Activated T-helper 2 cell treated with anti-CD3 and anti-CD28 coated beads, Interferon-gamma antibody, Interleukin-2, Interleukin-4, amounts not matched to agents 10 μg/mL and 5 μg/mL and 100 μg/mL, durations not matched to agents 14 hours and 24 hours and 36 hours (primary cell): ENCODE measurements at regions not wholly inside any gene's neighbourhood (a gene's known extent, or its start where the extent isn't known, plus 50 kb on each side); places are given as distances from the start of the nearest gene placed in this dataset.

Experiments used
- DNase-seq: peaks from one replicate; pipeline ENCODE4 v3.0.0; 2021; ENCODE audit warnings: low spot score
- H3K27ac Mint-ChIP-seq: one replicate; pipeline ENCODE4 v1.8.0; 2021; ENCODE audit warnings: mixed read lengths
- H3K27me3 Mint-ChIP-seq: one replicate; pipeline ENCODE4 v1.8.0; 2021; ENCODE audit warnings: low read depth, mixed read lengths
- H3K36me3 Mint-ChIP-seq: one replicate; pipeline ENCODE4 v1.8.0; 2021; ENCODE audit warnings: low read depth, mixed read lengths
- H3K4me1 Mint-ChIP-seq: one replicate; pipeline ENCODE4 v1.8.0; 2021; ENCODE audit warnings: low read depth, mixed read lengths
- H3K4me3 Mint-ChIP-seq: one replicate; pipeline ENCODE4 v1.8.0; 2021; ENCODE audit warnings: low read depth, mild to moderate bottlenecking, moderate library complexity, mixed read lengths
- H3K9me3 Mint-ChIP-seq: one replicate; pipeline ENCODE4 v1.8.0; 2021; ENCODE audit warnings: mixed read lengths
- intact Hi-C: fragments of 100-400 bp; cut with micrococcal nuclease; formaldehyde crosslinking; loops from one replicate; pipeline ENCODE4 v1.15.1; 2023

GRCh38 chr1:222865718-222866117 is 50.9 kb downstream of the DISP1 start:
- no peaks in the 10 kb centered on the region for H3K9me3 Mint-ChIP-seq
- peaks cover 3% of the 10 kb centered on the region for H3K4me1 Mint-ChIP-seq
- no peaks in the 10 kb centered on the region for H3K36me3 Mint-ChIP-seq
- H3K27me3 Mint-ChIP-seq: no peaks in the 10 kb centered on the region
- no peak overlapping the region for H3K27ac Mint-ChIP-seq
- H3K4me3 Mint-ChIP-seq: no peak overlapping the region
- intact Hi-C loops: no loop called here
- DNase-seq: no peak

- intact Hi-C loops: no loop called here
- H3K4me1 Mint-ChIP-seq: no peaks in the 10 kb centered on the region
- H3K27me3 Mint-ChIP-seq: no peaks in the 10 kb centered on the region
- no peak overlapping the region for H3K4me3 Mint-ChIP-seq
- H3K27ac Mint-ChIP-seq: no peak overlapping the region
- DNase-seq: no peak
- H3K36me3 Mint-ChIP-seq: no peaks in the 10 kb centered on the region
- H3K9me3 Mint-ChIP-seq: no peaks in the 10 kb centered on the region
Measured at GRCh38 chr1:222867316-222867715, 52.5 kb downstream of the DISP1 start.

- no peaks in the 10 kb centered on the region for H3K27me3 Mint-ChIP-seq
- no peak for DNase-seq
- H3K9me3 Mint-ChIP-seq: peaks cover 12% of the 10 kb centered on the region
- no peak overlapping the region for H3K27ac Mint-ChIP-seq
- H3K36me3 Mint-ChIP-seq: peaks cover 4% of the 10 kb centered on the region
- intact Hi-C loops: no loop called here
- no peak overlapping the region for H3K4me3 Mint-ChIP-seq
- H3K4me1 Mint-ChIP-seq: peaks cover 11% of the 10 kb centered on the region
Measured at GRCh38 chr1:222876182-222876581, 61.3 kb downstream of the DISP1 start.

GRCh38 chr1:222877854-222878253 is 63.0 kb downstream of the DISP1 start:
- intact Hi-C loops: no loop called here
- H3K4me3 Mint-ChIP-seq: no peak overlapping the region
- H3K27ac Mint-ChIP-seq: no peak overlapping the region
- no peak for DNase-seq
- peaks cover 11% of the 10 kb centered on the region for H3K4me1 Mint-ChIP-seq
- H3K27me3 Mint-ChIP-seq: no peaks in the 10 kb centered on the region
- H3K36me3 Mint-ChIP-seq: peaks cover 4% of the 10 kb centered on the region
- peaks cover 12% of the 10 kb centered on the region for H3K9me3 Mint-ChIP-seq

GRCh38 chr1:222880587-222880986 is 65.7 kb downstream of the DISP1 start:
- intact Hi-C loops: loop anchor here (2.0 to 10.0 kb wide), 2 partner anchors 16 to 226 kb away; no protein-coding TSS in a partner anchor
- peaks cover 4% of the 10 kb centered on the region for H3K9me3 Mint-ChIP-seq
- no peak overlapping the region for H3K27ac Mint-ChIP-seq

GRCh38 chr1:222886194-222886854 is 71.5 kb downstream of the DISP1 start:
- DNase-seq: no peak
- H3K27ac Mint-ChIP-seq: no peak overlapping the region
- intact Hi-C loops: loop anchor here (10.0 kb wide), 1 partner anchor 232 kb away; no protein-coding TSS in a partner anchor
- no peak overlapping the region for H3K4me3 Mint-ChIP-seq
- no peaks in the 10 kb centered on the region for H3K36me3 Mint-ChIP-seq
- no peaks in the 10 kb centered on the region for H3K27me3 Mint-ChIP-seq
- H3K9me3 Mint-ChIP-seq: no peaks in the 10 kb centered on the region
- H3K4me1 Mint-ChIP-seq: peaks cover 6% of the 10 kb centered on the region

More at GRCh38 chr1:222880587-222880986, 65.7 kb downstream of the DISP1 start:
- H3K4me3 Mint-ChIP-seq: no peak overlapping the region
- no peaks in the 10 kb centered on the region for H3K27me3 Mint-ChIP-seq
- H3K4me1 Mint-ChIP-seq: peaks cover 11% of the 10 kb centered on the region
- H3K36me3 Mint-ChIP-seq: no peaks in the 10 kb centered on the region
- no peak for DNase-seq

- DNase-seq: no peak
- Mint-ChIP-seq H3K27me3 (no peaks in the 10 kb centered on the region), H3K4me3 (no peak overlapping the region), H3K27ac (no peak overlapping the region), H3K9me3 (no peaks in the 10 kb centered on the region), H3K4me1 (peaks cover 6% of the 10 kb centered on the region), H3K36me3 (no peaks in the 10 kb centered on the region)
- intact Hi-C loops: loop anchor here (10.0 kb wide), 1 partner anchor 232 kb away; no protein-coding TSS in a partner anchor
Measured at GRCh38 chr1:222886878-222887351, 72.1 kb downstream of the DISP1 start.

- no peaks in the 10 kb centered on the region for H3K9me3 Mint-ChIP-seq
- H3K36me3 Mint-ChIP-seq: no peaks in the 10 kb centered on the region
- intact Hi-C loops: loop anchor here (10.0 kb wide), 1 partner anchor 235 kb away; no protein-coding TSS in a partner anchor
- no peak overlapping the region for H3K27ac Mint-ChIP-seq
- DNase-seq: no peak
- H3K27me3 Mint-ChIP-seq: no peaks in the 10 kb centered on the region
- H3K4me1 Mint-ChIP-seq: peaks cover 6% of the 10 kb centered on the region
- no peak overlapping the region for H3K4me3 Mint-ChIP-seq
Measured at GRCh38 chr1:222889440-222889839, 74.6 kb downstream of the DISP1 start.

GRCh38 chr1:222890716-222891115 is 75.9 kb downstream of the DISP1 start:
- Mint-ChIP-seq H3K36me3 (no peaks in the 10 kb centered on the region), H3K27ac (no peak overlapping the region), H3K27me3 (no peaks in the 10 kb centered on the region), H3K4me1 (peaks cover 6% of the 10 kb centered on the region), H3K9me3 (no peaks in the 10 kb centered on the region), H3K4me3 (no peak overlapping the region)
- DNase-seq: no peak
- intact Hi-C loops: no loop called here

GRCh38 chr1:222891578-222891977 is 76.7 kb downstream of the DISP1 start:
- no peaks in the 10 kb centered on the region for H3K9me3 Mint-ChIP-seq
- no peak overlapping the region for H3K27ac Mint-ChIP-seq
- no peaks in the 10 kb centered on the region for H3K27me3 Mint-ChIP-seq
- H3K4me1 Mint-ChIP-seq: peaks cover 5% of the 10 kb centered on the region
- no peak for DNase-seq
- intact Hi-C loops: no loop called here
- no peak overlapping the region for H3K4me3 Mint-ChIP-seq
- no peaks in the 10 kb centered on the region for H3K36me3 Mint-ChIP-seq

- H3K4me1 Mint-ChIP-seq: peaks cover 8% of the 10 kb centered on the region
- H3K27me3 Mint-ChIP-seq: no peaks in the 10 kb centered on the region
- no peak overlapping the region for H3K4me3 Mint-ChIP-seq
- intact Hi-C loops: no loop called here
- no peak for DNase-seq
- H3K9me3 Mint-ChIP-seq: no peaks in the 10 kb centered on the region
- H3K36me3 Mint-ChIP-seq: no peaks in the 10 kb centered on the region
- H3K27ac Mint-ChIP-seq: no peak overlapping the region
Measured at GRCh38 chr1:222892137-222892769, 77.4 kb downstream of the DISP1 start.

- Mint-ChIP-seq H3K9me3 (no peaks in the 10 kb centered on the region), H3K36me3 (no peaks in the 10 kb centered on the region), H3K27me3 (no peaks in the 10 kb centered on the region), H3K4me3 (no peak overlapping the region), H3K4me1 (peaks cover 12% of the 10 kb centered on the region), H3K27ac (no peak overlapping the region)
- intact Hi-C loops: no loop called here
- no peak for DNase-seq
Measured at GRCh38 chr1:222893255-222893654, 78.4 kb downstream of the DISP1 start.

- H3K9me3 Mint-ChIP-seq: no peaks in the 10 kb centered on the region
- H3K4me1 Mint-ChIP-seq: peaks cover 12% of the 10 kb centered on the region
- no peak for DNase-seq
- H3K27me3 Mint-ChIP-seq: no peaks in the 10 kb centered on the region
- no peaks in the 10 kb centered on the region for H3K36me3 Mint-ChIP-seq
- H3K27ac Mint-ChIP-seq: no peak overlapping the region
- H3K4me3 Mint-ChIP-seq: no peak overlapping the region
- intact Hi-C loops: no loop called here
Measured at GRCh38 chr1:222894331-222894730, 79.5 kb downstream of the DISP1 start.
